Uterus (tissue), 3 donors: ENCODE measurements at regions not wholly inside any gene's neighbourhood (a gene's known extent, or its start where the extent isn't known, plus 50 kb on each side); places are given as distances from the start of the nearest gene placed in this dataset.
A peak's percentile ranks its signal among the peaks of the same experiment; 100 is the strongest.

Source experiments
- DNase-seq, 2 donors: peaks; one replicate each; pipeline ENCODE4 v3.0.0-alpha.2; 2019 to 2020
- H3K27ac ChIP-seq, 2 donors: fragments of 200-600 bp; sonication (generic); 1 replicate in 1 of 2; 2 replicates in 1 of 2; pipeline ENCODE4 v1.5.1; 2016 to 2018
- H3K27me3 ChIP-seq, 2 donors: fragments of 200-600 bp; sonication (generic); one replicate each; pipeline ENCODE4 v1.5.1; 2018 to 2019; ENCODE audit warnings: control low read depth in 1 of 2
- H3K36me3 ChIP-seq, 2 donors: fragments of 200-600 bp; sonication (generic); one replicate each; pipeline ENCODE4 v1.5.1; 2019; ENCODE audit warnings: control low read depth in 1 of 2
- H3K4me1 ChIP-seq, 2 donors: fragments of 200-600 bp; sonication (generic); one replicate each; pipeline ENCODE4 v1.5.1; 2018 to 2019; ENCODE audit warnings: control low read depth in 1 of 2
- H3K4me3 ChIP-seq, 2 donors: fragments of 200-600 bp; sonication (generic); 1 replicate in 1 of 2; 2 replicates in 1 of 2; pipeline ENCODE4 v1.5.1; 2018 to 2019; ENCODE audit warnings: mild to moderate bottlenecking in 1 of 2
- H3K9me3 ChIP-seq, 2 donors: fragments of 200-600 bp; sonication (generic); one replicate each; pipeline ENCODE4 v1.5.1; 2019; ENCODE audit warnings: control low read depth in 1 of 2
- CTCF ChIP-seq, 4 experiments: fragments of 200-600 bp in 2 of 4; fragments of 450-650 bp in 2 of 4; sonication (generic) in 2 of 4; IDR thresholded peaks; one replicate each; pipeline ENCODE4 v1.5.1; 2016 to 2019; ENCODE audit warnings: antibody characterized with exemption in 4 of 4, mild to moderate bottlenecking in 2 of 4, moderate library complexity in 1 of 4
- POLR2A ChIP-seq, 2 donors: fragments of 450-650 bp; IDR thresholded peaks; one replicate each; pipeline ENCODE4 v1.6.1; 2016; ENCODE audit warnings: antibody characterized with exemption in 2 of 2, mild to moderate bottlenecking in 1 of 2, moderate library complexity in 1 of 2
- intact Hi-C: fragments of 100-400 bp; cut with DNase I; formaldehyde crosslinking; loops from one replicate; pipeline ENCODE4 v1.15.1; 2023; ENCODE audit warnings: low total_unique reads
- donor health status: DM: yes; HTN: yes; CAD: no.

GRCh38 chr16:86426063-86426642, 84.2 kb upstream of the FOXF1 start:
- Histone ChIP-seq H3K27ac (no peak overlapping the region), H3K4me3 (no peak overlapping the region), H3K27me3 (no peaks in the 10 kb centered on the region), H3K4me1 (no peaks in the 10 kb centered on the region), H3K9me3 (peaks cover 0 to 9% of the 10 kb centered on the region in 2 donors), H3K36me3 (no peaks in the 10 kb centered on the region)
- TF ChIP-seq POLR2A (IDR thresholded peaks at IDR 0.05) (no peak), CTCF (IDR thresholded peaks at IDR 0.05) (no peak)
- intact Hi-C loops: no loop called here
- DNase-seq: no peak

GRCh38 chr16:86427433-86427851, 82.9 kb upstream of the FOXF1 start:
- intact Hi-C loops: no loop called here
- no peaks in the 10 kb centered on the region for H3K27me3 ChIP-seq
- peaks cover 0 to 4% of the 10 kb centered on the region in 2 donors for H3K9me3 ChIP-seq
- H3K27ac ChIP-seq: peak overlapping the region in 1 of 2 donors; percentile 28
- no peak for DNase-seq
- H3K36me3 ChIP-seq: no peaks in the 10 kb centered on the region
- no peak for TF ChIP-seq CTCF (IDR thresholded peaks at IDR 0.05)
- no peak for TF ChIP-seq POLR2A (IDR thresholded peaks at IDR 0.05)
- no peaks in the 10 kb centered on the region for H3K4me1 ChIP-seq
- H3K4me3 ChIP-seq: no peak overlapping the region

- Histone ChIP-seq H3K27me3 (no peaks in the 10 kb centered on the region), H3K4me3 (no peak overlapping the region), H3K4me1 (no peaks in the 10 kb centered on the region), H3K9me3 (no peaks in the 10 kb centered on the region), H3K27ac (no peak overlapping the region), H3K36me3 (no peaks in the 10 kb centered on the region)
- no peak for DNase-seq
- intact Hi-C loops: no loop called here
- no peak for TF ChIP-seq CTCF (IDR thresholded peaks at IDR 0.05)
- TF ChIP-seq POLR2A (IDR thresholded peaks at IDR 0.05): no peak
These were observed 81.4 kb upstream of the FOXF1 start for GRCh38 chr16:86428729-86429517.

GRCh38 chr16:86429663-86430062, 80.7 kb upstream of the FOXF1 start:
- Histone ChIP-seq H3K9me3 (no peaks in the 10 kb centered on the region), H3K27me3 (no peaks in the 10 kb centered on the region), H3K27ac (no peak overlapping the region), H3K36me3 (no peaks in the 10 kb centered on the region), H3K4me1 (no peaks in the 10 kb centered on the region), H3K4me3 (no peak overlapping the region)
- intact Hi-C loops: no loop called here
- no peak for DNase-seq
- TF ChIP-seq CTCF (IDR thresholded peaks at IDR 0.05) (no peak), POLR2A (IDR thresholded peaks at IDR 0.05) (no peak)

- H3K27me3 ChIP-seq: no peaks in the 10 kb centered on the region
- H3K36me3 ChIP-seq: no peaks in the 10 kb centered on the region
- H3K4me3 ChIP-seq: no peak overlapping the region
- TF ChIP-seq CTCF (IDR thresholded peaks at IDR 0.05) (no peak), POLR2A (IDR thresholded peaks at IDR 0.05) (no peak)
- H3K9me3 ChIP-seq: no peaks in the 10 kb centered on the region
- no peaks in the 10 kb centered on the region for H3K4me1 ChIP-seq
- no peak for DNase-seq
- no peak overlapping the region for H3K27ac ChIP-seq
- intact Hi-C loops: no loop called here
These were observed 79.5 kb upstream of the FOXF1 start for GRCh38 chr16:86430814-86431213.
